OCI-LY3 (cell line): ENCODE measurements at regions not wholly inside any gene's neighbourhood (a gene's known extent, or its start where the extent isn't known, plus 50 kb on each side); places are given as distances from the start of the nearest gene placed in this dataset.

Experiments
- H2AFZ ChIP-seq: fragments of 200-600, 300-600 bp; shearing (Covaris generic); 2 replicates; pipeline ENCODE4 v1.6.0; 2014; ENCODE audit warnings: antibody characterized with exemption, low read depth, low read length
- H3K27ac ChIP-seq: fragments of 200-600, 300-600 bp; sonication (generic); 2 replicates; pipeline ENCODE4 v1.5.1; 2014; ENCODE audit warnings: mild to moderate bottlenecking, low read length, moderate library complexity, mixed read lengths
- H3K27me3 ChIP-seq: fragments of 200-600, 300-600 bp; sonication (generic); 2 replicates; pipeline ENCODE4 v1.6.1; 2014; ENCODE audit warnings: low read depth, low read length, mixed read lengths
- H3K36me3 ChIP-seq: fragments of 200-600, 300-600 bp; sonication (generic); replicated peaks from 2 replicates; pipeline ENCODE3; 2014; ENCODE audit warnings: low read depth, low read length, mixed read lengths
- H3K4me1 ChIP-seq: fragments of 300-600, 200-600 bp; sonication (generic); 2 replicates; pipeline ENCODE4 v1.6.1; 2014; ENCODE audit warnings: low read length, mixed read lengths
- H3K4me2 ChIP-seq: fragments of 200-600, 300-600 bp; sonication (generic); 2 replicates; pipeline ENCODE4 v1.6.1; 2014; ENCODE audit warnings: low read length, mixed read lengths
- H3K4me3 ChIP-seq: fragments of 300-600, 200-600 bp; sonication (generic); 2 replicates; pipeline ENCODE4 v1.5.1; 2014; ENCODE audit warnings: antibody characterized with exemption, mild to moderate bottlenecking, low read length, moderate library complexity
- H3K79me2 ChIP-seq: fragments of 300-600, 200-600 bp; shearing (Covaris generic); 2 replicates; pipeline ENCODE4 v1.6.1; 2014; ENCODE audit warnings: mild to moderate bottlenecking, low read length, mixed read lengths
- H3K9ac ChIP-seq: fragments of 300-600, 200-600 bp; shearing (Covaris generic); 2 replicates; pipeline ENCODE4 v1.6.0; 2014; ENCODE audit warnings: mild to moderate bottlenecking, low read length, moderate library complexity
- H3K9me3 ChIP-seq: fragments of 200-600, 300-600 bp; shearing (Covaris generic); 2 replicates; pipeline ENCODE4 v1.6.1; 2014; ENCODE audit warnings: low read length, mixed read lengths; ENCODE audit not compliant: insufficient read depth
- H4K20me1 ChIP-seq: fragments of 200-600, 300-600 bp; sonication (generic); 2 replicates; pipeline ENCODE4 v1.6.1; 2016; ENCODE audit warnings: low read length, mixed read lengths; ENCODE audit not compliant: insufficient read depth
- EZH2phosphoT487 ChIP-seq: fragments of 200-600 bp; shearing (Covaris generic); IDR thresholded peaks from 2 replicates; pipeline ENCODE4 v1.6.1; 2018; ENCODE audit warnings: antibody characterized with exemption, mixed run types, low read depth
- TF ChIP-seq, protein P1 (sequence below): fragments of 200-600, 300-600 bp; sonication (generic); IDR thresholded peaks from 2 replicates; pipeline ENCODE4 v1.5.1; 2014; ENCODE audit warnings: antibody characterized with exemption, low read length, low read depth

DNA sequence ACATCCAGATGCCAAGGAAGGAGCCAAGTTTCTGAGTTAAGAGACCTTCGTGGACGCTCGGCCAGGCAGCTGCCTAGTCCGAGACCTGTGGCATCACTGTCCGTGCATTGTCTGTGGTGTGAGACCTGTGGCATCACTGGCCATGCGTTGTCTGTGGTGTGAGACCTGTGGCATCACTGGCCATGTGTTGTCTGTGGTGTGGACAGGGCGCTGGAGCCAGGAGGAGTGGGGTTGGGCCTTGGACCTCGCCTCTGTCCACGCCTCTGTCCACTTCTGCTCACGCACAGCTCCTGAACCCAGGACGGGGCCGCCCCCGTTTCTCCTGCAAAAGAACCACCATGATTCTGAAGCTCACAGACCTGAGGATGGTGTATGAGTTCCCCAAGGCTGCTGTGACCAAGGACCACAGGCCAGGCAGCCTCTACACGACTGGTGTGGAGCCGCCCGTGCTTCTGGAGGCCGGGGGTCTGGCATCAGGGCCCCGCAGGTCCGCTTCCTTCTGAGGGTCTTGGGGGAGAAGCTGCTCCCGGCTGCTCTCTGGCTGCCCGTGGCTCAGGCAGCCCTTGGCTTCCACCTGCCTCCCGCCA, 1218.3 kb downstream of the BRD1 start:
- Histone ChIP-seq H3K27ac (no peak overlapping the region), H3K4me3 (no peak overlapping the region), H2AFZ (no peak overlapping the region), H4K20me1 (no peaks in the 10 kb centered on the region), H3K9me3 (no peaks in the 10 kb centered on the region), H3K4me1 (no peaks in the 10 kb centered on the region), H3K9ac (no peak overlapping the region), H3K36me3 (no peaks in the 10 kb centered on the region), H3K79me2 (no peaks in the 10 kb centered on the region), H3K4me2 (no peak overlapping the region), H3K27me3 (no peaks in the 10 kb centered on the region)
- TF ChIP-seq, protein P1, sequence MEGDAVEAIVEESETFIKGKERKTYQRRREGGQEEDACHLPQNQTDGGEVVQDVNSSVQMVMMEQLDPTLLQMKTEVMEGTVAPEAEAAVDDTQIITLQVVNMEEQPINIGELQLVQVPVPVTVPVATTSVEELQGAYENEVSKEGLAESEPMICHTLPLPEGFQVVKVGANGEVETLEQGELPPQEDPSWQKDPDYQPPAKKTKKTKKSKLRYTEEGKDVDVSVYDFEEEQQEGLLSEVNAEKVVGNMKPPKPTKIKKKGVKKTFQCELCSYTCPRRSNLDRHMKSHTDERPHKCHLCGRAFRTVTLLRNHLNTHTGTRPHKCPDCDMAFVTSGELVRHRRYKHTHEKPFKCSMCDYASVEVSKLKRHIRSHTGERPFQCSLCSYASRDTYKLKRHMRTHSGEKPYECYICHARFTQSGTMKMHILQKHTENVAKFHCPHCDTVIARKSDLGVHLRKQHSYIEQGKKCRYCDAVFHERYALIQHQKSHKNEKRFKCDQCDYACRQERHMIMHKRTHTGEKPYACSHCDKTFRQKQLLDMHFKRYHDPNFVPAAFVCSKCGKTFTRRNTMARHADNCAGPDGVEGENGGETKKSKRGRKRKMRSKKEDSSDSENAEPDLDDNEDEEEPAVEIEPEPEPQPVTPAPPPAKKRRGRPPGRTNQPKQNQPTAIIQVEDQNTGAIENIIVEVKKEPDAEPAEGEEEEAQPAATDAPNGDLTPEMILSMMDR: no peak
- no peak for TF ChIP-seq EZH2phosphoT487

DNA sequence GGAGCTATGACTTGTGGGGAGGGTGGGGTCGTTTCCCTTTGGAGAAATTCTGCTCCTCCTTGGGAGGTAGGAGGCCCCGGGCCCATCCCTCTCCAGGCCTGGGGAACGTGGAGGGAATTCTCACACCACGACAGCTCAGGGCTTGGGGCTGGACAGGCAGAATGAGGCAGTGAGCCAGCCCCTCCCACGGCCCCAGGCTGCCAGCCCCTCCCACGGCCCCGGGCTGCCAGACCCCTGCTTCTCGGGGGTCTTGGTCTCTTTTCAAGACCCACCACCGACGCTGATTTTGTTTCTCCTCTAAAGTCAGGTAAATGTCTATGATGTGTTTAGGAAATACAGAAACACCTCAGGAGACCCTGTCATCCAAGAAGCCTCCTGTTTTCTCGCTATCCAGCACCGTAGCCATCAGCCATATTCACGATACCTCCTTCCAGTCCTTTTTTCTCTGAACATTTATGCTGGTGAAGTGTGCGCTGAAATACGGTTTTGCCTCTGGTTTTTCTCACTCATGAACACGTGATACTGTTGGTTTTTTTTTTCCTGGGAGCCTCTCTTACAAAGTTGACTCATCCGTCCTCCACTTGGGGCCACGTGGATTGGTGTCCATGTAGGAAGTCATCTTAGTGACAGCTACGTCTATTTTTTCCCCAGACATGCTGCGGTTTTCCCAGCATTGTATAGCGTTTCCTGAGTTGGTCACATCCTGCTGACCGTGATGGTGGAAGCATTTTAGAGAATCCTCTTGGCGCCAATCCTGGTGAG, 1219.6 kb downstream of the BRD1 start:
- H3K9ac ChIP-seq: no peak overlapping the region
- no peak overlapping the region for H3K4me2 ChIP-seq
- TF ChIP-seq EZH2phosphoT487: no peak
- H3K4me1 ChIP-seq: no peaks in the 10 kb centered on the region
- no peaks in the 10 kb centered on the region for H3K27me3 ChIP-seq
- no peak overlapping the region for H3K27ac ChIP-seq
- H2AFZ ChIP-seq: no peak overlapping the region
- no peaks in the 10 kb centered on the region for H3K79me2 ChIP-seq
- H4K20me1 ChIP-seq: no peaks in the 10 kb centered on the region
- H3K9me3 ChIP-seq: no peaks in the 10 kb centered on the region
- no peaks in the 10 kb centered on the region for H3K36me3 ChIP-seq
- no peak overlapping the region for H3K4me3 ChIP-seq

DNA sequence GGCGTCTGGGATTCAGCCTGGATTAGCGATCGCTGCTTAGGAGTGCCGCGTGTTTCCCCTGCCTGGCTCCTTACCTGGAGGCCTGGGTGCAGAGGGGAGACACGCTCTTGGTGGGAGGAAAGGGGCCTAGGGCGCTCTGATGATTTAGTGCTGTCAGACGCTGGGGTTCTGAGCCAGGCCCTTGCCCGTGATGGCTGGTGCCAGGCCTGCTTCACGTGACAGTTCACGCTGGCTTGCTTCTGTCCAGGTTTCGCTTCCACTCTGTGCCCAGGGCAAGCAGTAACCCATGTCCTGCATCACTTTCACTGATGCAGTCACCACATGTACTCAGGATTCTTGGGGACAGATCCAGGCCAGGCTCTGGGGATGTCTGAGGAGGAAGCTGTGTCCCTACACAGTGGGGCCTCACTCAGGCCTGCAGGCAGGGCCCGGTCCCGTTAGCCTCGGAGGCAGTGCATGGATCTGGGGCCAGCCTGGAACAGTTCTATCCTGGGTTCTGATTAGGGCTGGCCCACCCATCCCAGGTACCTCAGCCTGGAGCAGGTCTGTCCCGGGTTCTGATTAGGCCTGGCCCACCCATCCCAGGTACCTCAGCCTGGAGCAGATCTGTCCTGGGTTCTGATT, 1220.9 kb downstream of the BRD1 start:
- no peaks in the 10 kb centered on the region for H4K20me1 ChIP-seq
- no peak overlapping the region for H3K27ac ChIP-seq
- TF ChIP-seq, protein P1: no peak
- no peak for TF ChIP-seq EZH2phosphoT487
- no peaks in the 10 kb centered on the region for H3K79me2 ChIP-seq
- no peak overlapping the region for H3K9ac ChIP-seq
- H2AFZ ChIP-seq: no peak overlapping the region
- H3K4me1 ChIP-seq: no peaks in the 10 kb centered on the region
- H3K9me3 ChIP-seq: no peaks in the 10 kb centered on the region
- H3K27me3 ChIP-seq: no peaks in the 10 kb centered on the region
- no peaks in the 10 kb centered on the region for H3K36me3 ChIP-seq
- no peak overlapping the region for H3K4me3 ChIP-seq
- no peak overlapping the region for H3K4me2 ChIP-seq

DNA sequence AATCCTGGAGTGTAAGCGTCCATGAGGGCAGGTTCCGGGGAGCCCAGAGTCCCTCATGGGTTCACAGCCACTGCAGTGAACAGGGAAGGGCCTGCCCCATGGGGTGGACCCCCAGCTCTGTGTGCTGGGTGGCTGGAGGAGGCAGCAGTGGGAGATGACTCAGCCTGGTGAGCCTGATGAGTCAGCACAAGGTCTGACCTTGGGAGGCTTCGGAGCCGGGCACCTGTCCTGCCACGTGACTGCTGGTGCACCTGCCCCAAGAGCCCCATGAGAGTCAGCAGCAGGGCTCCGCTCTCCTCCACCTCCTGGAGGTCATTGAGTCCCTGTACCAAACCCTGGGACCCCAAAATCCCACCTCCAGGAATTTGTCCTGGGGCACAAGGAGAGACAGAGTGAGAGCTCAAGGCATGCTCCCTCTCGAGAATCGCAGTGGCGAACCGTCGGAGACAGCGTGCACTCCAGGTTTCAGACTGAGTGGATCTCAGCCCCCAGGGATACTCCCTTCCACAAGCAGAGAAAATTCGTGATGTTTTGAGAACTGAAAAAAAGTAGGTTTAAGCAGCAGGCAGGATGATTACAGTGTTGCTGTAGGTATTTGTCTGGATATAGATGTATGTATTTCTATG, 1221.7 kb downstream of the BRD1 start:
- no peak overlapping the region for H3K27ac ChIP-seq
- H3K9me3 ChIP-seq: no peaks in the 10 kb centered on the region

More for the DNA sequence above, 1221.7 kb downstream of the BRD1 start:
- no peak overlapping the region for H3K4me2 ChIP-seq
- H3K4me1 ChIP-seq: no peaks in the 10 kb centered on the region
- H4K20me1 ChIP-seq: no peaks in the 10 kb centered on the region
- H3K27me3 ChIP-seq: no peaks in the 10 kb centered on the region
- TF ChIP-seq, protein P1: no peak
- TF ChIP-seq EZH2phosphoT487: no peak
- H3K79me2 ChIP-seq: no peaks in the 10 kb centered on the region
- H3K4me3 ChIP-seq: no peak overlapping the region
- H2AFZ ChIP-seq: no peak overlapping the region
- H3K36me3 ChIP-seq: no peaks in the 10 kb centered on the region
- H3K9ac ChIP-seq: no peak overlapping the region
